GM18867 (cell line): ENCODE measurements at regions not wholly inside any gene's neighbourhood (a gene's known extent, or its start where the extent isn't known, plus 50 kb on each side); places are given as distances from the start of the nearest gene placed in this dataset.

Experiments
- ATAC-seq: cut with Tn5 transposase; IDR thresholded peaks from one replicate; pipeline ENCODE4 v1.9.1; 2021; ENCODE audit warnings: mild to moderate bottlenecking, moderate library complexity; ENCODE audit not compliant: unreplicated experiment

- no peak for ATAC-seq
These were observed 792.9 kb upstream of the GHITM start for GRCh38 chr10:83346266-83346910.

- ATAC-seq: no peak
These were observed 786.7 kb upstream of the GHITM start for GRCh38 chr10:83352588-83352987.

DNA sequence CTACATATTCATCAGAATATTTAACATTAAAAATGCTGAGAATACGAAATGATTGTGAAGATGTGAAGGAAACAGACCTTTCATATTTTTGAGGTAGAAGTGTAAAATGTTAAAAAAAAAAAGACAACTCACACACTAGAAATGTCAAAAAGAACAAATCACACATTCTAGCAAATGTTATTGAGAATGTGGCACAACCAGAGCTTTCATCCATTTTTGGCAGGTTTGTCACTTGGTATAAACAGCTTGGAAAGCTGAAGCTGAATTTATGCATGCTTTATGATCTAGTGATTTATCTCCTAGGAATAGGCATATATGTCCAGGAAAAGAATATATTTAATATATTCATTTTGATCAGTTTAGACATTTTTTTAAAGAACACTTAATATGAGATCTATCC lies 784.9 kb upstream of the GHITM start:
- no peak for ATAC-seq

- ATAC-seq: no peak
These were observed 782.3 kb upstream of the GHITM start for GRCh38 chr10:83357004-83357403.

- no peak for ATAC-seq
These were observed 781.7 kb upstream of the GHITM start for GRCh38 chr10:83357627-83358026.

GRCh38 chr10:83367036-83367435 lies 772.3 kb upstream of the GHITM start:
- no peak for ATAC-seq

GRCh38 chr10:83371696-83372490 lies 767.4 kb upstream of the GHITM start:
- no peak for ATAC-seq

DNA sequence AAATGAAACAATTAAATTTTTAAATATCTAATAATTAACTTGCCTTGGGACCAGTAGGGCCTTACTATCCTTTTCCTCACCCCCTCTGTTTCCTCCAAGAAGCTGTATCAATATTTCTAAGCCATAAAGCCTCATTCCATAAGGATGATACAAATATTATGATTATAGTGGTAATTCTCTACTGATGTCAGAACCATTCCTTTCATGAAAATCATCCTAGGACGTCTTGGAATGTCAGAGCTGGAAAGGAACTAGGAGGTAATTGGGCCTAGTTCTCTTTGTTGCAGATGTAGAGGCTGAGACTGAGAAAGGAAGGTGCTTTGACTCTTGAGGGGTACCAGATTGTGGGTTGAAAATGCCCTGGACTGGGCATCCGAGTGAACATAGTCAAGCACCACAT lies 766.7 kb upstream of the GHITM start:
- ATAC-seq: no peak

DNA sequence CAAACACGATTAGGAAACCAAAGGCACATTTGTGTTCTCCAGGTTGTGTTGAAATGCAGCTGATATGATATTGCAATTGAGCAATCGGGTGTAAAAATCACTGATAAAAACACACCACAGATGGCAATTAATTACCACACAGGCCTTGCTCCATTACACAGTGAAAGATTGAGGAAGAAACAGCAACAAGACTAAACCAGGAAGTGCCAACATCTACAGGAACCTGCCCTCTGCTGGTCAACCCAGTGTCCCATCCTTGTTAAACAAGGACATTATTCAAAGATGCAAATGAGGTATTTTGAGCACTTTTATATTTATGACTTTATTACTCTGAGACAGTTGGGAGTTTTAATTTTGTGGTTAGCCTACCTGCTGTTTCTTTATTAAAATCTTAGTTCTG lies 765.6 kb upstream of the GHITM start:
- peak; percentile 73 for ATAC-seq

GRCh38 chr10:83374741-83375140 lies 764.6 kb upstream of the GHITM start:
- ATAC-seq: no peak

DNA sequence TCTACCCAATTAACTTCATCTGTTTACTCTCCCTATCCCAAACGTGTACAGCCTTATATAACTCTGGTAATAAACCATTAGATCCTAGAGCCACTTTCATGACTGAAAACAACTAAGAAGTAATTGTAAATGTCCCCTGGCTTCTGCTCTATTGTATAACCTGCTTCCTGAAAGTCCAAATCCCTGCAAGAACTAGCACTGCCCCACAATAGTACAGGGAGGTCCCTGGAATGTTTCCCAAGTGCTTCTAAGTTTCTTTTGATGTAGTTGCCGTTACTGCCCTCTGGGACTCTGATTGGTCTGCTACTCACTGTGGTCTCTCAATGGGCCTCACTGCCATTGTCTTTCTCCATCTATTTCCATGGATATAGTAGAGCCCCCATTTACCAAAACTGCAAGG lies 764.0 kb upstream of the GHITM start:
- no peak for ATAC-seq

- ATAC-seq: no peak
These were observed 741.5 kb upstream of the GHITM start for GRCh38 chr10:83397806-83398205.

DNA sequence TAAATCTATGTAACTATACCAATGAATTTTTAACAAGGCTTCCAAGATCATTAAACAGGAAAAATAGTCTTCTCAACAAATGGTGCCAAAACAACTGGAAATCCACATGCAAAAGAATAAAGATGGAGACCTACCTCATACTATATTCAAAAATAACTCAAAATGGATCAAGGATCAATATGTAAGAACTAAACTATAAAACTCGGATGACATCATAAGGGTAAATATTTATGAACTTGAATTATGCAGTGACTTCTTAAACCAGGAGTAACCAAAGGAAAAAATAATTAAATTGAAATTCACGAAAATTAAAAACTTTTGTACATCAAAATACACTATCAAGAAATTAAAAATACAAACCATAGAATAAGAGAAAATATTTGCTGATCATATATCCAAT lies 728.7 kb upstream of the GHITM start:
- no peak for ATAC-seq

- peak; percentile 53 for ATAC-seq
These were observed 714.0 kb upstream of the GHITM start for GRCh38 chr10:83425306-83425705.

- no peak for ATAC-seq
These were observed 712.2 kb upstream of the GHITM start for GRCh38 chr10:83427101-83427500.

DNA sequence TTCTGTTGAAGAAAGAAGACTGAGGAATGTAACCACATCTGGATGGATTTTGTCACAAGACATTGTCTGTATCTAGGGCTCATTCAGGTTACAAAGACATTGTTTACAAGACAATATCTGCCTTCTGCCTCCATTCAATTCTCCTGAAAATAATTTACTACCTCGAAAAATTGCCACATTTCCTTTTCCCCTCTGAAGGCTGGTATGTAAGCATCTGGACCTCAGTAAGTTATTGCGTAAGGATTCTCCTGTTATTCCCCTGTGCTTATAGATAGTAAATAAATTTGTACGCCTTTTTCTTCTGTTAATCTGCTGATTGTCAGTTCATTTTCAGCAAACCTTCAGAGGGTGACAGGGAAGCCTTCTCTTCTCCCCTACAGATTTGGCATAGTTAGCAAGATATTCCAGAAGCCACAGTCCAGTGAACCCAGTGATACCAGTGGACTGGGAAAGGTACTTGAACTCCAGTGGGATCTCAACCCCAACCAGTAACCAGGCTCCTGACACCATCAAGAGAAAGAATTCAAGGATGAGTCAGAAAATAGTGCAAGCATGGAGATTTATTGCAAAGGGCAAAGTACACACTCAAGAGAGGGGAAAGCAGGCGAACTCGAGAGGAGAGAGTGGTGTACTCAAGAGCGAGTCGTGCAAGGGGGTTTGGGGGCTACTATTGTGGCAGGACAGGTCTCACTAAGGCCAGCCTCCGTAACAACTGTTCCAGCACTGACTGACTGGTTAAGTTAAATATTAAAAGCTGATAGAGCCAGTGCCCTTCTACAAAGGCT lies 706.9 kb upstream of the GHITM start:
- ATAC-seq: no peak

GRCh38 chr10:83433705-83434104 lies 705.6 kb upstream of the GHITM start:
- ATAC-seq: no peak

DNA sequence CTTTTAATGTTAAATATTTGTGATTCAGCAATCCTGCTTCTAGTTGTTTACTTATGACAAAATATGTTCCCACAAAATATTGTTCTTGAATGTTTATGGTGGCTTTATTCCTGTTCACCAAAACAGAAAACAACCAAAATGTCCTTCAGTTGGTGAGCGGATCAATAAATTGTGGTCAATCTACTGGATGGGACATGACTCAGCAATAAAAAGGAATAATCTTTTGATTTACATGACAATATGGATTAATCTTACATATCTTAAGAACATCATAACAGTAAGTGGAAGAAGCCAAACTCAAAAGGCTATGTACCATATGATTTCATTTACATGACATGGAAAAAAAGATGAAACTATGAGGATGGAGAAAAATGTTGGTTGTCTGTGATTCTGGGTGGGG lies 691.3 kb upstream of the GHITM start:
- ATAC-seq: no peak

GRCh38 chr10:83458611-83459010 lies 680.7 kb upstream of the GHITM start:
- ATAC-seq: no peak

DNA sequence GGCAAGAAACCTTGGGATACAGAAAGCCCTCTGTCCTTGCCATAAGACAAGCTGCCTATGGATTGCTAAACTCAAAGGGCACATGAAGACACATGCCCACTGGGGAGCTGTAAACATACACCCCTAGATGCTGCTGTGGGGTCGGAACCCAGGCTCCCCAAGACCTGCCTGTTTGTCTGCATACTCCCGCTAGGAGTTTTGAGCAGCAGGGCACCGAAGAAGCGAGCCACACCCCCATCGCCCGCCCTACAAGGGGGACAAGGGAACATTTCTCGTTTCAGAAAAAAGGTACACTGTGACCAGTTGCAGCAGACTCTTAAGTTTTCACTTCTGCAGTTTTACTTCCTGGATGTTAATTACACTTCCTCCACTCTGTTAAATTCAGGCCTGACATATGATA lies 680.2 kb upstream of the GHITM start:
- no peak for ATAC-seq

- no peak for ATAC-seq
These were observed 669.5 kb upstream of the GHITM start for GRCh38 chr10:83469728-83470331.
